Stimulated activated naive B cell treated with anti-CD40 and anti-IgM and Interleukin-4, amounts not matched to agents 10 μg/mL and 1 μg/mL and 100 μg/mL, for 72 hours (primary cell): ENCODE measurements at regions not wholly inside any gene's neighbourhood (a gene's known extent, or its start where the extent isn't known, plus 50 kb on each side); places are given as distances from the start of the nearest gene placed in this dataset.
"Not testable (repeated sequence)": the region's sequence is repeated elsewhere in the genome, so short reads cannot be mapped to it uniquely, and the experiment has no call there.

Source experiments
- ATAC-seq, 2 donors: fragments of 150-1000 bp; cut with Tn5 transposase; replicated peaks; 2 replicates each; pipeline ENCODE4 v1.10.0; 2021; ENCODE audit warnings: moderate library complexity in 1 of 2
- DNase-seq: peaks from one replicate; pipeline ENCODE4 v3.0.0; 2021
- H3K27ac Mint-ChIP-seq: one replicate; pipeline ENCODE4 v1.8.0; 2022; ENCODE audit warnings: mild to moderate bottlenecking, mixed read lengths
- H3K27me3 Mint-ChIP-seq, 2 donors: one replicate each; pipeline ENCODE4 v1.8.0; 2022; ENCODE audit warnings: mixed read lengths in 2 of 2
- H3K36me3 Mint-ChIP-seq, 2 donors: one replicate each; pipeline ENCODE4 v1.8.0; 2022; ENCODE audit warnings: mixed read lengths in 2 of 2, mild to moderate bottlenecking in 1 of 2
- H3K4me1 Mint-ChIP-seq, 2 donors: one replicate each; pipeline ENCODE4 v1.8.0; 2022; ENCODE audit warnings: mixed read lengths in 2 of 2, mild to moderate bottlenecking in 1 of 2
- H3K4me3 Mint-ChIP-seq, 2 donors: one replicate each; pipeline ENCODE4 v1.8.0; 2022; ENCODE audit warnings: mild to moderate bottlenecking in 2 of 2, mixed read lengths in 2 of 2, moderate library complexity in 1 of 2
- H3K9me3 Mint-ChIP-seq, 2 donors: one replicate each; pipeline ENCODE4 v1.8.0; 2022; ENCODE audit warnings: mixed read lengths in 2 of 2, mild to moderate bottlenecking in 1 of 2

DNA sequence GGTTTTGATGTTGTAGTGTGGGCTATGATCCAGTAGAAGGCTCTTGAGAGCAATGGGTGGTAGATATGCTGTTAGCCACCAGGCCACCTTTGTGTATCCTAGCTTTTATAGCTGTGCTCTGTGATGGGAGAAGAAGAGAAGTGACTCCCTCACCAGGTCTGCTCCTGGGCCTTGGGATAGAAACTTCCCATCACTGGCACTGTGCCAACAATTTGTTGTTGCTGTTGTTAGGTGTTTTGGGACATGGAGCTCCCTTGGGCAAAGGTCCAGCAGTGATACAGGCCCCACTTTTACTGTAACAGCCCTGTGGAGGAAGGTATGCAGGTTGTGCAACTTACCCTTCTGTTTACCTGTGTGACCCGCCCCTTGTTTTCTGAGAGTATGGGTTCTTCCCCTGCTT lies 570.9 kb upstream of the GRIN3A start:
- no peaks in the 10 kb centered on the region for H3K4me1 Mint-ChIP-seq

DNA sequence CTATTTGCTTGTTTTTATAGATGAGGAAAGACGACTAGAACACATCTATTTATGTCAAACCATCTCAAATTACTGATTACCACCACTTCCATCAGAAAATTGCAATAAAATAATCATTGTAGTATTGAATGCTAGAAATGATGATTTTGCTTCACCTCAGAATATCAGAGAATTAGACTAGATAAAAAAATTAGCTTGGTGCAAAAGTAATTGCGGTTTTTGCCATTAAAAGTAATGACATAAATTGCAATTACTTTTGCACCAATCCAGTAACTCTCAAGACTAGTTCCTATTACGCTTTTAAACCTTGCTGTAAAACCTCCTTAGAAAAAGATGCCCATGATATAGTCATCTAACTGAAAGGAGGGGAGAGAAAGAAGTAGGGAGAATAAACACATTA lies 556.7 kb upstream of the GRIN3A start:
- ATAC-seq = no peak
- no peak overlapping the region for H3K4me3 Mint-ChIP-seq
- DNase-seq = no peak
- H3K27me3 Mint-ChIP-seq = no peaks in the 10 kb centered on the region
- H3K9me3 Mint-ChIP-seq = peaks cover 0 to 1% of the 10 kb centered on the region in 2 donors
- H3K4me1 Mint-ChIP-seq = no peaks in the 10 kb centered on the region
- no peaks in the 10 kb centered on the region for H3K36me3 Mint-ChIP-seq
- no peak overlapping the region for H3K27ac Mint-ChIP-seq

More for the DNA sequence above, 570.9 kb upstream of the GRIN3A start:
- Mint-ChIP-seq H3K27me3 (no peaks in the 10 kb centered on the region), H3K4me3 (no peak overlapping the region), H3K9me3 (peaks cover 8% of the 10 kb centered on the region in 2 donors), H3K27ac (no peak overlapping the region), H3K36me3 (peaks cover 0 to 4% of the 10 kb centered on the region in 2 donors)
- DNase-seq (no peak), ATAC-seq (no peak)

DNA sequence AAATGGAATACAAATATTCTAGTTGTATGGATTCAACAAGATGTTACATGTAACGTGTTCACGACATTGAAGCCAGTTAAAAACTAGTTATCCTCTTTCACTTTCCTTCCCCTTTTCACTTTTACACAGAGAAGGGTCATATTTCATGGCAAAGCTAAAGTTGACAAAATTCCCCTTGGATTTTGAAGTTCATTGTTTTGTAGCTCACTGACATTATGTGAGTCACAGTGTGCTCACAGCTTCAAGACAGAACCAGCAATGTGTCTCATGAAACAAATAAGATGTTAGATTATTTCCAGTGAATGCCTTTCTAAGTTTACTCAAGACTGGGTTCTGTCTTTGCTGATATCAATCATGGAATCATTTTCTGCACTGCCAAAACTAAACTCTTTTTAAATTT lies 535.5 kb upstream of the GRIN3A start:
- DNase-seq (no peak), ATAC-seq (no peak)
- Mint-ChIP-seq H3K27ac (no peak overlapping the region), H3K27me3 (no peaks in the 10 kb centered on the region), H3K36me3 (no peaks in the 10 kb centered on the region), H3K9me3 (peaks cover 0 to 2% of the 10 kb centered on the region in 2 donors), H3K4me3 (no peak overlapping the region), H3K4me1 (no peaks in the 10 kb centered on the region)

DNA sequence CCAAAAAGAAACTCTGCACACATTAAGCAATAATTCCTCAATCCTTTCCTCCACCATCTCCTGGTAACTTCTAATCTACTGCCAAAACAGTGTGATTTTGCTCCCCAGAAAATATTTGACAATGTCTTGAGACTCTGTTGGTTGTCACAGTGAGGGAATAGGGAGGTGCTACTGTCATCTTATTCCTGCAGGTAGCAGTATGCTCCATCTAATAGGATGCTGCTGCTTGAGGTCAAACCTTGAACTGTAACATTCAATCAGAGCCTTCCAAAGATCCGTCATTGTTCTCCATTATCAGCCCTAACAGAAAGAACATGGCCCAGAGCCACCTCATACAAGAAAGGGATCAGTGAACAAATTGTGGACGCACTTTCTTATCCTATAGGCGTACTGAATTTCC lies 514.7 kb upstream of the GRIN3A start:
- no peaks in the 10 kb centered on the region for H3K27me3 Mint-ChIP-seq
- no peak for DNase-seq
- ATAC-seq = no peak
- no peaks in the 10 kb centered on the region for H3K4me1 Mint-ChIP-seq
- no peak overlapping the region for H3K4me3 Mint-ChIP-seq
- H3K9me3 Mint-ChIP-seq = no peaks in the 10 kb centered on the region
- H3K36me3 Mint-ChIP-seq = no peaks in the 10 kb centered on the region
- no peak overlapping the region for H3K27ac Mint-ChIP-seq

DNA sequence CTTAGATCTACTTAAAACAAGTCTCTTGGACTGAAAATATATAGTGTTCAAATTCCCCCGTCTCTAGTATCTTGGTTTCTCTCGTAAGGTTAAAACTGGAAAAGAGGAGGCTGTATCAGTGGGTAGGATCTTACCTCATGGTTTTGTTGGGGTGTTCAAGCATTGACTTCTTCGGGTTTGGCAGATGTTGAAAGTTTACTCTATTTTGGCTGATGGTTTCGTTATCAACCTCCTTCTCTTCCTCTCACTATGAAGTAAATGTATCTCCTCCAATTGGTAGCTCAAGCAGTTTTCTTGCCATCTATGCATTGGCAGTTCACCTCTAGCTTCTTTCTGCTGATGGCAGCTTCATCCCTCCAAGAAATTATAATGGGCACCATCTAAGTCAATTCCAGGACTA lies 506.5 kb upstream of the GRIN3A start:
- Mint-ChIP-seq H3K27ac (no peak overlapping the region), H3K9me3 (peaks cover 0 to 2% of the 10 kb centered on the region in 2 donors), H3K4me1 (no peaks in the 10 kb centered on the region), H3K27me3 (no peaks in the 10 kb centered on the region), H3K36me3 (no peaks in the 10 kb centered on the region), H3K4me3 (no peak overlapping the region)
- no peak for ATAC-seq
- DNase-seq = no peak

DNA sequence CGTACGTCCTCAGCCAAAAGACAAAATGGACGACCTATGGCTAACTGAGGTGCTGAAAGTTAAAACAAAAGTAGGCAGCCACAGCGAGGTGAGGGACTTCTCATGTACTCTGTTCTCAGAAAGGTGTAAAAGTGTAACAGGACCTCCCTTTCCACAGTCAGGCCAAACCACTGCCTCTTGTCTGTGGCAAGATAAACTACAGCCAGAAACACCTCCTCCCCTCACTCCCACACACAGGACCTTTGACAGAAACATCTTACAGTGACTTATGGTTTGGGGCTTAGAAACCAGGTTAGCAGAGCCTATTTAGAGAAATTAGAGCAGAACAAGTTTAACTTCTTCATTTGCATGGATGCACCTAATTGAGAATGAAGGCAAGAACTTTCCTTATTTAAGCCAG lies 499.1 kb upstream of the GRIN3A start:
- peaks cover 0 to 2% of the 10 kb centered on the region in 2 donors for H3K9me3 Mint-ChIP-seq
- no peak overlapping the region for H3K4me3 Mint-ChIP-seq
- no peaks in the 10 kb centered on the region for H3K4me1 Mint-ChIP-seq
- H3K27ac Mint-ChIP-seq = no peak overlapping the region
- no peak for DNase-seq
- no peak for ATAC-seq
- no peaks in the 10 kb centered on the region for H3K36me3 Mint-ChIP-seq
- H3K27me3 Mint-ChIP-seq = no peaks in the 10 kb centered on the region

DNA sequence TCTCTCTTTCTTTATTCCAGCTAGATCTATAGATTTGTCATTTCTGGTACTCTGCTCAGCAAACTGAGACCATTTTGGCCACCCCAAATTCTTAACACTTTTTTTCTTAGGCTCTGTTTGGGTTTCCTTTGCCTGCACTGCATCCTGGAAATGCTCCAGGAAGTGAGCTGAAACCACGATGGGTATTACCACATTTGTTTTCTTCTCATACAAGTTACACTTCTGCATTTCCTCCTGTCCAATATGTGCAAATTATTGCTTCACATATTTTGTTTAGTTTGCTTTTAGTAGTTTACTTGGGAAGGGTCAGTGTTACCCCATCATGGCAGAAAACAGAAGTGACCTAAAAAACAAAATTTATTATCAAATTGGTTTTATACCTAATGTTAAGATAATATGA lies 498.6 kb upstream of the GRIN3A start:
- no peak overlapping the region for H3K4me3 Mint-ChIP-seq
- no peaks in the 10 kb centered on the region for H3K36me3 Mint-ChIP-seq
- H3K4me1 Mint-ChIP-seq = no peaks in the 10 kb centered on the region
- H3K27me3 Mint-ChIP-seq = no peaks in the 10 kb centered on the region
- ATAC-seq (no peak), DNase-seq (no peak)
- peaks cover 0 to 2% of the 10 kb centered on the region in 2 donors for H3K9me3 Mint-ChIP-seq
- no peak overlapping the region for H3K27ac Mint-ChIP-seq

DNA sequence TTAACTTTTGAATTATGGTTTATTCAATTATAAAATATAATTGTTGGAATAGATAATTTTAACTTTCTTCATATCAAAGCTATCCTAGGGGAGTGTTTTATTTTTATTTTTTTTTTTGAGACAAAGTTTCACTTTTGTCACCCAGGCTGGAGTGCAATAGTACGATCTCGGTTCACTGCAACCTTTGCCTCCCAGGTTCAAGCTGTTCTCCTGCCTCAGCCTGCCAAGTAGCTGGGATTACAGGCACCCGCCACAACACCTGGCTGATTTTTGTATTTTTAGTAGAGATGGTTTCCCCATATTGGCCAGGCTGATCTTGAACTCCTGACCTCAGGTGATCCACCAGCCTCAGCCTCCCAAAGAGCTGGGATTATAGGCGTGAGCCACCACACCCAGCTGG lies 489.0 kb upstream of the GRIN3A start:
- H3K27me3 Mint-ChIP-seq, H3K9me3 Mint-ChIP-seq, H3K4me3 Mint-ChIP-seq, H3K27ac Mint-ChIP-seq, H3K4me1 Mint-ChIP-seq, H3K36me3 Mint-ChIP-seq, DNase-seq, ATAC-seq: not testable (repeated sequence)

DNA sequence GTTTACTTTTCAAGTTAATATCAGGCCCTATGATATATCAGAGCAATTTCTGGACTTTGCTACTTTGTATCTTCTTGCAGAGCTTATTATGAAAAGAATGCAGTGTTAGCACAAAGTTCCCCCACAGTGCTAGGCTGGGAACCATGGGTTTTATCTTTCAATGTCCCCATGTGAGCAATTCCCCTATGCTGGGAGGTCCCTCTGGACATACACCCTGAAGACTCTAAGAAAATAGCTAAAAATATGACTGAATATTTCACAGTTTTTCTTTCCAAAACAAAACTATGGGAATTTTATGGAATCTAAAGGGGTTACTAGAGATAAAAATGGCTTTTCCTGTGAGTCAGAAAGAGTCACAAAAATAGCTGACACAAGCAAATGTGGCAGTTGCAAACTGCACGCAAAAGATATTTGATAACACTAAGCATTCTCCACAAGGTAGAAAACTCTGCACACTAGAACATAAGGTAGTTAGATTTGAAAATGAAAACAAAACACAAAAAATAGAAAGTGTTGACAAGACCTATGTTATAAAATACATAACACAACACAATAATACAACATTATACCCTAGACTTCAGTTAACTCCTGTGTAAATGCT lies 487.5 kb upstream of the GRIN3A start:
- Mint-ChIP-seq H3K4me1 (no peaks in the 10 kb centered on the region), H3K36me3 (no peaks in the 10 kb centered on the region), H3K27me3 (no peaks in the 10 kb centered on the region), H3K4me3 (no peak overlapping the region), H3K9me3 (no peaks in the 10 kb centered on the region), H3K27ac (no peak overlapping the region)
- ATAC-seq (no peak), DNase-seq (no peak)

DNA sequence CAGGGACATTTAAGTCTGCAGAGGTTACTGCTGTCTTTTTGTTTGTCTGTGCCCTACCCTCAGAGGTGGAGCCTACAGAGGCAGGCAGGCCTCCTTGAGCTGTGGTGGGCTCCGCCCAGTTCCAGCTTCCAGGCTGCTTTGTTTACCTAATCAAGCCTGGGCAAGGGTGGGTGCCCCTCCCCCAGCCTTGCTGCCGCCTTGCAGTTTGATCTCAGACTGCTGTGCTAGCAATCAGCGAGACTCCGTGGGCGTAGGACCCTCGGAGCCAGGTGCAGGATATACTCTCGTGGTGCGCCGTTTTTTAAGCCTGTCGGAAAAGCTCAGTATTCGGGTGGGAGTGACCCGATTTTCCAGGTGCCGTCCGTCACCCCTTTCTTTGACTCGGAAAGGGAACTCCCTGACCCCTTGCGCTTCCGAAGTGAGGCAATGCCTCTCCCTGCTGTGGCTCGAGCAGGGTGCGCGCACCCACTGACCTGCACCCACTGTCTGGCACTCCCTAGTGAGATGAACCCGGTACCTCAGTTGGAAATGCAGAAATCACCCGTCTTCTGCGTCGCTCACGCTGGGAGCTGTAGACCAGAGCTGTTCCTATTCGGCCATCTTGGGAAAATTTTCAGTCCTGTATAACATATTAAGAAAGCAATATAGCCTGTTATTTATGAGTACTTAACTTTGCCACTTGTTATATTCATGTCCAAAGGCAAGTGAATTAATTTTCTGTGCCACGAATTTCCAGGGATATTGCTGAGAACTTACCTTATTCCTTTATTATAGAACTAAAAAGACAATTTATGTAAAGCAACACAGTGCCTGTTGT lies 485.1 kb upstream of the GRIN3A start:
- not testable (repeated sequence) for ATAC-seq, H3K4me1 Mint-ChIP-seq, H3K27me3 Mint-ChIP-seq

DNA sequence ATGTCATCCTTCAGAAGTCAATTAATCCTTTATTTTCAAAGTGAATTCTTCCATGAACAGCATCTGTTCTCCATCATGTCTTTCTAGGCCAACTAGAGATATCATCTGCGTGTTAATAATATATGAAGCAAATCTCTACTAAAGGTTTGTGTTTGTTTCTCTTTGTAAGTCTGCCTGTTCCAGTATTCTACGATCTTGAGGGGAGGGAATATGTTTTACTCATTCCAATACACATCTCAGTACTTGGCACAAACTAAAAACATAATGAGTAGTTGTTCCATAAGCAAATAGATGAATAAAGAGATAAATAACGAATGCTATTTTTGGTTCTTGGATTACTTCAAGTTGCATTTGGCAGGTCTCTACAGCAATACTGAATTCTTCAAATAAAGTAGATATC lies 470.7 kb upstream of the GRIN3A start:
- no peaks in the 10 kb centered on the region for H3K36me3 Mint-ChIP-seq
- H3K4me3 Mint-ChIP-seq = no peak overlapping the region
- no peaks in the 10 kb centered on the region for H3K4me1 Mint-ChIP-seq
- no peak overlapping the region for H3K27ac Mint-ChIP-seq
- ATAC-seq = no peak
- no peak for DNase-seq
- peaks cover 0 to 1% of the 10 kb centered on the region in 2 donors for H3K9me3 Mint-ChIP-seq
- H3K27me3 Mint-ChIP-seq = no peaks in the 10 kb centered on the region

More for the DNA sequence above, 485.1 kb upstream of the GRIN3A start:
- DNase-seq, H3K27ac Mint-ChIP-seq, H3K36me3 Mint-ChIP-seq, H3K4me3 Mint-ChIP-seq, H3K9me3 Mint-ChIP-seq: not testable (repeated sequence)

DNA sequence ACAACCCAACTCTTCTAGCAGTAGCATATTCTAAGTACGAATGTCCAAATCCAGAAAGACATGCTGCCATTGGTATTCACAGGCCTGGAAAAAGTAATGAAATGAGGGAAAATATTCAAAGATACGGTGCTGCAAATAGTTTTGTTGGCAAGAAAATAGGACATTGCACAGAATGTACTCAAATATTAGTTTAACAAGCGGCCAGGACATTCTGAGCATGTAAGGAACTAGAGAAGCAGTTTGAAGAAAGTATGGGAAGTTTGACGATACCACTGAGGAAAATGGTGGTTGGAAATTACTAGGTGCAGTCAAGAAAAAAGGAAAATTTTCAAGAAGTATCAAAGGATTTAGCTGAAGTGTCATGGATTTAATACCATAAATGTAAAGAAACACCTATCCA lies 468.0 kb upstream of the GRIN3A start:
- ATAC-seq = no peak
- no peaks in the 10 kb centered on the region for H3K36me3 Mint-ChIP-seq
- H3K4me3 Mint-ChIP-seq = no peak overlapping the region
- no peak for DNase-seq
- H3K27me3 Mint-ChIP-seq = no peaks in the 10 kb centered on the region
- H3K27ac Mint-ChIP-seq = no peak overlapping the region
- H3K4me1 Mint-ChIP-seq = no peaks in the 10 kb centered on the region
- peaks cover 0 to 3% of the 10 kb centered on the region in 2 donors for H3K9me3 Mint-ChIP-seq

DNA sequence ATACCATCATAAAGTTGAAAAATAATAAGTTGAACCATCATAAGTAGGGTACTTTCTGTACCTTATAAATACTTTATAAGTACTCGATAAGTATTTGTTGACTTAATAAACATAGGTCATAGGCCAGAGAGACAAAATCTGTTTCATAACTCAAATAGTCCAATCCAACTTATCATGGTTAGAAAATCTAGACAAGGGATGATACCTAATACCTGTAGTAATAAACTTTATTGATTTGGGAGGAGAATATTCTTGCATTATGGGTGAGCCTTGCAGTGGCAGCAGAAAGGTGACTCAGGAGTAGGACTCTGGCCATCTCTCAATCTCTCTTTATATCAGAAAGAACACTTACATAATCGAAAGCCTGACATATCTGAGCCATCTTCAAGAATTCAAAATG lies 466.8 kb upstream of the GRIN3A start:
- H3K4me1 Mint-ChIP-seq = no peaks in the 10 kb centered on the region
- H3K27ac Mint-ChIP-seq = no peak overlapping the region
- H3K36me3 Mint-ChIP-seq = no peaks in the 10 kb centered on the region
- H3K27me3 Mint-ChIP-seq = no peaks in the 10 kb centered on the region
- H3K9me3 Mint-ChIP-seq = peaks cover 0 to 4% of the 10 kb centered on the region in 2 donors
- H3K4me3 Mint-ChIP-seq = no peak overlapping the region
- no peak for DNase-seq
- no peak for ATAC-seq

DNA sequence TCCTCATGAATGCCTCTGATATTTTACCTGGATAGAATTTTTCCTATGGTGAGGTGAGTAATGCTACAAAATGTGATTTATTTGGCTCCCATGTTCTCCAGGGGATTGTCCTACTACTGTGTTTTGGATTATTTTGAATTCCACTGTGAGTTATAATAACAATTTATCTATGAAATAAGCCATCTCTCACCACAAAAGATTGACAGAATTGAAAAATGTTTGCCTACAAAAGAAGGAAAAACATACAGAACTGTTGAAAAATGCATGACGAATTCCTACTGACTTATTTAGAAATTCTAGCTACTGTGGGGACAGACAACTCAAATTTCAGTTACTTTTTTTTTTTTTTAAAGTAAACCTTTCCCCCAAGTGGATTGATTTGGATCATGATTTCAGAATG lies 463.7 kb upstream of the GRIN3A start:
- Mint-ChIP-seq H3K36me3 (no peaks in the 10 kb centered on the region), H3K27me3 (no peaks in the 10 kb centered on the region), H3K4me3 (no peak overlapping the region), H3K9me3 (peaks cover 0 to 4% of the 10 kb centered on the region in 2 donors), H3K4me1 (no peaks in the 10 kb centered on the region), H3K27ac (no peak overlapping the region)
- no peak for DNase-seq
- ATAC-seq = no peak

DNA sequence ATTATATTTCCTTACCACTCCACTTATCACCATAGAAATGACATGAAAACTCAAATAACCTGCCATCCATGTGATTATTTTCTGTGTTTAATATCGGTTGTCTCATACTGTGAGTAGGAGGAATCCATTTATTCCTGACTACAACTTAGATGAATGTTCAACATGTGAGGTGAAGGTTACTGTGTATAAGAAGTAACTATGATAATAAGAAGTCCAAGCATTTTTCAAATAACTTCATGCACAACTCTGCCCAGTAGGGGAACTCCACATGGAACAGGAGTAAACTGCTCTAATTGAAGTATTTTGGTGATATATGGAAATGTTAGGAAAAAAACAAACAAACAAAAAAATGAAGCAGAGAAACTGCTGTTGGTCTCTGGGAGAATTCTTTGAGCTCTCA lies 447.5 kb upstream of the GRIN3A start:
- H3K9me3 Mint-ChIP-seq = peaks cover 1 to 4% of the 10 kb centered on the region in 2 donors
- H3K4me3 Mint-ChIP-seq = no peak overlapping the region
- no peak for ATAC-seq

More for the DNA sequence above, 447.5 kb upstream of the GRIN3A start:
- H3K27ac Mint-ChIP-seq = no peak overlapping the region
- no peaks in the 10 kb centered on the region for H3K4me1 Mint-ChIP-seq
- no peaks in the 10 kb centered on the region for H3K36me3 Mint-ChIP-seq
- DNase-seq = no peak
- H3K27me3 Mint-ChIP-seq = no peaks in the 10 kb centered on the region
